HUES6 (cell line): ENCODE measurements at regions not wholly inside any gene's neighbourhood (a gene's known extent, or its start where the extent isn't known, plus 50 kb on each side); places are given as distances from the start of the nearest gene placed in this dataset.

Experiments
- H3K27ac ChIP-seq: 2 replicates; pipeline ENCODE4 v1.7.0; 2013; ENCODE audit warnings: low read depth, mild to moderate bottlenecking, low read length, inconsistent platforms
- H3K27me3 ChIP-seq: 2 replicates; pipeline ENCODE4 v1.6.1; 2013; ENCODE audit warnings: low read length; ENCODE audit not compliant: control insufficient read depth, insufficient read depth
- H3K36me3 ChIP-seq: 2 replicates; pipeline ENCODE4 v1.6.1; 2013; ENCODE audit warnings: low read length; ENCODE audit not compliant: control insufficient read depth, insufficient read depth
- H3K4me1 ChIP-seq: 2 replicates; pipeline ENCODE4 v1.6.1; 2013; ENCODE audit warnings: low read length; ENCODE audit not compliant: control insufficient read depth, insufficient read depth
- H3K4me3 ChIP-seq: 2 replicates; pipeline ENCODE4 v1.5.1; 2013; ENCODE audit warnings: low read depth, low read length
- H3K9ac ChIP-seq: one replicate; pipeline ENCODE4 v1.6.1; 2013; ENCODE audit warnings: mild to moderate bottlenecking, low read length
- H3K9me3 ChIP-seq: 2 replicates; pipeline ENCODE4 v1.6.1; 2013; ENCODE audit warnings: low read depth, low read length; ENCODE audit not compliant: control insufficient read depth, insufficient read depth

DNA sequence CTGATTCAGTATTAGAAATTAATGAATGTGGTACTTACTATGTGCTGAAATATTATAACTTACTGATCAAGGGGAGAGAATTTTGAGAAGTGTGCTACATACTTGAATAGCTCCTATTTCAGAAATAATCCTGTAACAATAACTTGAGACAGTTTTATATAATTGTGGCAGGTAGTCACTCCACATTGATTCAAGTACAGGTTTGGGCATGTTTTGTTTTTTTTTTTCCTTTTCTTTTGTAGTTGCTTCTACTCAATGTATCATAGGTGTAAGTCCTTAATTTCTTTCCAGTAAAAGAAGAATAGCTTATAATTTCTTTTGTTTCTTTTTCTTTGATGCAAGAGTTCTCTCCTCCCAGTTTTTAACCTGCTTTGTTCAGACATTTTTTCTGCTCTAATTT, 86.1 kb upstream of the ADGRL2 start:
- Histone ChIP-seq H3K36me3 (no peaks in the 10 kb centered on the region), H3K9me3 (no peaks in the 10 kb centered on the region), H3K27me3 (no peaks in the 10 kb centered on the region), H3K4me1 (peaks cover 3% of the 10 kb centered on the region; the same call in 1 of the 2 replicates), H3K4me3 (no peak overlapping the region), H3K9ac (no peak overlapping the region), H3K27ac (no peak overlapping the region)

DNA sequence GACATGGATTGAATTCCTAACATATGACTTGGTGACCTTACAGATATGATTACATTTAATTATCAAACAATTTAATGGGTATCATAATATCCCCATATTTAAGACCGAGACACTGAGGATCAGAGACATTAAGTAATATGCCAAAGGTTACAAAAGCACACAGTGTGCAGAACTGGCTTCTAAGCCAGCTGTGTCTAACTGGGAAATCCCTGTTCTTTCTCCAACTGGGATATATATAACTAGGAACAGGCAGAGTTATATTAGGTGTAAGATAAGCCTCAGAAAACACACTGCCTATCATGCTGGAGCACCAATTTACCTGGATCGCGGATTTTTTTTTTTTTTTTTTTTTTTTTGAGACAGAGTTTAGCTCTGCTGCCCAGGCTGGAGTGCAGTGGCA, 88.3 kb upstream of the ADGRL2 start:
- Histone ChIP-seq H3K27me3 (no peaks in the 10 kb centered on the region), H3K9me3 (no peaks in the 10 kb centered on the region), H3K4me1 (no peaks in the 10 kb centered on the region), H3K9ac (no peak overlapping the region), H3K4me3 (no peak overlapping the region), H3K27ac (no peak overlapping the region), H3K36me3 (no peaks in the 10 kb centered on the region)

DNA sequence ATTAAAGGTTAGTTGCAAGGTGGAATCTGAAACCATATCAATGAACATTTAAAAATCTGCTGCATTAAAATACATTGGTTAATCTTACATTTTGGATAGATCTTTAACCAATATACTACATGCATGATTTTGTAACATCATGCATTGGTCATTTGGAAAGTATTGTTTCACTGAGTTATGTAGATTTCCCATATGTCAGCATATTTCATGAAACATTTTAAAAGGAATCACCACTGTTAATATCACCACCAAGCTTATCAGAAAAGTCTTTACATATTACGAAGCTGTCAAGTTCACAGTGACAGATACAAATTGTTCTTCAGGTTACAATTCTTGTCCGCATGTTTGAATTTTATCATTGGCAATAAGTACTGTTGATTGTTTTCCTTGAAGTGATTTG, 89.9 kb upstream of the ADGRL2 start:
- Histone ChIP-seq H3K4me3 (no peak overlapping the region), H3K27me3 (no peaks in the 10 kb centered on the region), H3K9ac (no peak overlapping the region), H3K36me3 (no peaks in the 10 kb centered on the region), H3K27ac (no peak overlapping the region), H3K4me1 (no peaks in the 10 kb centered on the region), H3K9me3 (no peaks in the 10 kb centered on the region)

DNA sequence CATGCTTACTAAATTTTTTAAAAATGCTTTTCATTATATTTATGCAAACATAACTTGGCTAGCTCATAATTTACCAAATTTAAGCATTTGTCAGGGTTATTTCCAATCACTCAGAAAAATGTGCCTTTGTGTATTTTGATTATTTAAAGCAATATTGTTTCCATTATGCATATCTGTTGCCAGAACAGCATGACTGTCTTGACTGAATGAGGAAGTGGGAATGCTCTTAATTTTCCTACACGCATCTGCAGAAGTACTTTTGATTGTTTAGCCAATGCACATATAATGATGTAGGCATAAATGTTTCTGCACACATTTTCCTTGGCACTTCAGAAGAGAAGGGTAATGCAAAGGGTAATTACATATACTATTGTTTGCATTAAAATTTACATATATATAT, 92.5 kb upstream of the ADGRL2 start:
- Histone ChIP-seq H3K27ac (no peak overlapping the region), H3K9me3 (no peaks in the 10 kb centered on the region), H3K36me3 (no peaks in the 10 kb centered on the region), H3K4me1 (peaks cover 13% of the 10 kb centered on the region), H3K4me3 (no peak overlapping the region), H3K9ac (no peak overlapping the region), H3K27me3 (no peaks in the 10 kb centered on the region)

DNA sequence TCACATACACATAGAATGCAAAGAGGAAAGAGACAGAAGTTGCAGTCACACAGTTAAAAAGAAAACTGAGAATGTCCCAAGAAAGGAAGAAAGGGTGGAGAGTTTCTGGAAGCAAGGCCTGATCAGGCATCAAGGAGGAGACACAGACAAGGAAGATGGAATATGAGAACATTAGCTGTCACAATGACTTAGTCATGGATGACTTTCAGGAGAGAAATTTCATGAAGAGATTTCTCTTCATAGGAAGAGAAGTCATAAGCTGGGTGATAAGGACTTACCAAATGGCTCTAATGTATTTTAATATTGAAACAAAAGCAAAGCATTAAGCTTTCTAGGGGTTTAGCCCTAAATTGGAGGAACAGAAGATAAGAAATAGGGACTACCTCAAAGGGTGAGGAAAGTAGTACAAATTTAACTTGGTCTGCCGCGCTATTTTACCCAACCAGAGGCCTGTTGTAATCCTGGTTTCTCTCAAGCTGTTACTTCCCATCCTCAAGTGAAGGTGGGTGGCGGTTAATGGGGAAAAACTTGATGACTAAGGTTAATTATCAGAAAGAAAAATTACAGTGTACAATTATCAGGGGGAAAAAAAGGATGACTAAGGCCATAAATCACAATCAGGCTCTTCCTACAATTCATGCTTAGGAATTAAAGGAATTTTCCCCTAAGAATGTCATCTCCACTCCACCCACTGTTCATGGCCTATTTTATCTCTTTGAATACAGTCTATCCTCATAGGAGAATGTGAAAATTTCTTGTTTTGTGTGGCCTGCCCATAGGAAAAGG, 93.9 kb upstream of the ADGRL2 start:
- no peaks in the 10 kb centered on the region for H3K27me3 ChIP-seq
- peaks cover 14% of the 10 kb centered on the region for H3K4me1 ChIP-seq
- no peak overlapping the region for H3K9ac ChIP-seq
- no peaks in the 10 kb centered on the region for H3K9me3 ChIP-seq
- H3K36me3 ChIP-seq: no peaks in the 10 kb centered on the region
- no peak overlapping the region for H3K4me3 ChIP-seq
- H3K27ac ChIP-seq: no peak overlapping the region

DNA sequence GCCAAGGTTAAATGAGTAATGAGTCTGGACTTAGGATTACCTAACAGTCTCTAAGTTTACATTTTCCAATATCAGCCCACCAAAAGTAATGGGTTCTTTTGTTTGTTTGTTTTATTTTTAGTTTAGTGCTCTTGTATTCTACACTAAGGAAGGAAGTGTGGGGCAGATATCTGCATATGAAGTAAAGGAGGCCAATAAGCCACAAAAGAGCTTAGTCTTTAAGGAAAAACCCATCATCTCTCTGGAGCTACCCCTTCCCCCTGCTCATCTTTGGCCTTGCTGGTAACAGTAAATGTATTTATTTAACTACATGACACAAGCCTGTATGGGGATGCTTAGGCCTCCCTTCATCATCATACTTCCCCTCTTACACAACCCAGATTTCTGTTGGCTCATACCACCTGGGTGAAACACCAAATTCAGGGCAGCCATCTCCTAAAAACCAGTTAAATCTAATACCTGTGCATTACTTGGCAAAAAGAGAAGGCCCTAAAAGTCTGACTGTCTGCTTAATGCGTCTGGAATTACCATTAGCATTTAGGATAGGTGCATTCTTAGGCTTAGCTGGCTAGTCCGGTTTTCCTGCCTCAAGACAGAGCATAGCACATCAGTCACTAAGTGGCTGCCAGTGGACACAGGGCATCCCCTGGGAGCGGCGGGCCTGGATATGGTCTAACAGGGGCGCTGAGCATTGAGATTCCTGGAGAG, 96.8 kb upstream of the ADGRL2 start:
- H3K27me3 ChIP-seq: no peaks in the 10 kb centered on the region
- peaks cover 25% of the 10 kb centered on the region for H3K4me1 ChIP-seq
- no peak overlapping the region for H3K27ac ChIP-seq
- H3K36me3 ChIP-seq: no peaks in the 10 kb centered on the region
- no peak overlapping the region for H3K9ac ChIP-seq
- H3K4me3 ChIP-seq: no peak overlapping the region
- H3K9me3 ChIP-seq: no peaks in the 10 kb centered on the region

DNA sequence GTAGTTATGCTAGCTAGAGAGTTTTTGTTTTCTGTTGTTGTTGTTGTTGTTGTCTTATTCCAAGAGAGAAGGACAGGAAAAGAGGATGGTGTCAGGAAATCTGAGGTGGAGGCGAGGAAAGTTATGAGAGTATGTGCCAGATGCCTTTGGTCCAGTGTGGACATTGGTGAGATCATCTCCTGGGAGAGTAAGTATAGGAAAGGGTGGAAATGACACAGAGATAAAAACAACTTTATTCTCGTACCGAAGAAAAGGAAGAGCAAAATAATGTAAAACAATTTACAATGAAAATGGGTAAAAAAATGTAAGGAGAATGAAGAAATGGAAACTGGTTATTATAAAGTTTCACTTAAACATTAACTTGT, 97.4 kb upstream of the ADGRL2 start:
- Histone ChIP-seq H3K36me3 (no peaks in the 10 kb centered on the region), H3K9ac (no peak overlapping the region), H3K4me1 (peaks cover 25% of the 10 kb centered on the region), H3K27me3 (no peaks in the 10 kb centered on the region), H3K9me3 (no peaks in the 10 kb centered on the region), H3K27ac (no peak overlapping the region), H3K4me3 (no peak overlapping the region)

DNA sequence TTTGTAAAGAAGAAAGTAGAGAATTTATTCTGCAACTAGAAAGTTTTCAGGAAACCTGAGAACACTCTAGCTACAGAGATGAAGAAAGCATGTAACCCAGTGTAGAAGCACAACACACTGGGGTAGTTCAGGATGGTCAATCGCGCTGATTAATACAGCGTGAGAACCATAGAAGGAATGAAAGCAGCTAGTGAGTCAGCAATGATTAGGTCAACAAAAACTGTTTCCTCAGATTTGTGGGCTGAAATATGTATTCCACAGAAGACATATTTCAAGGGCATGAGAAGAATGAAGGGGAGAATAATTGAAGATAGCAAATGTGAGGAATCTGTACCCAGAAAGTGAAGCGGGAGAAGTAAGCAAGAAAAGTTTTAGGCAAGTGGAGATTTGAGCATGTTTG, 97.8 kb upstream of the ADGRL2 start:
- no peak overlapping the region for H3K27ac ChIP-seq
- H3K9me3 ChIP-seq: no peaks in the 10 kb centered on the region
- H3K4me3 ChIP-seq: no peak overlapping the region
- no peaks in the 10 kb centered on the region for H3K36me3 ChIP-seq
- H3K27me3 ChIP-seq: no peaks in the 10 kb centered on the region
- H3K9ac ChIP-seq: no peak overlapping the region
- peaks cover 25% of the 10 kb centered on the region for H3K4me1 ChIP-seq

DNA sequence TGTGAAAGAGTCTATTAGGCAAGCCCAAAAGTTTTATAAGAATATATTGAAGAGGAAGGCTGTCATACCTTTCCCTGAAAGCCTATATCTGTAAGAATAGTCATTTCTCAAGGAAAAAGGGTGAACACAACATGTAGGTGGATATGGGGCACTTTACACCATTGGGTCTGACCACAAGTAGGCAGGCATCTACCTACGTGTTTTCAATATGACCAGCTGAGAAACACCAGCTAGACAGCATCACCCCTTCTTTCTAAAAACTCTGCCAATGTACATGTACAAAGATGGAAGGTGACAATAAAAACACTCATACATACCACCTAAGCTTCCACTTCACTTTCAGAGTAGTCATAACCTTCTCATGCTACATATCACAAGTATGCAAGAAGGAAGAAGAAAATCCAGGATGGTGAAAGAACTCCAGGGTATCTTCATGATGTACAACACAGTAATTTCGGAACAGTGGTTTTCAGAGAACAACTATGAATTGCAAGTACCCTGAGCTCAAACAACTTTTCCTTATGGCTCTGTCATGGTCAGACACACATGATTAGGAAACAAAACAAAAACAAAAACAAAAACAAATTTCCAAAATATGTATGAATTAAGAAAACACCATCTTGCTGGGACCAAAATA, 98.5 kb upstream of the ADGRL2 start:
- Histone ChIP-seq H3K9ac (no peak overlapping the region), H3K27ac (no peak overlapping the region), H3K4me1 (peaks cover 25% of the 10 kb centered on the region), H3K36me3 (no peaks in the 10 kb centered on the region), H3K27me3 (no peaks in the 10 kb centered on the region), H3K9me3 (no peaks in the 10 kb centered on the region), H3K4me3 (no peak overlapping the region)

DNA sequence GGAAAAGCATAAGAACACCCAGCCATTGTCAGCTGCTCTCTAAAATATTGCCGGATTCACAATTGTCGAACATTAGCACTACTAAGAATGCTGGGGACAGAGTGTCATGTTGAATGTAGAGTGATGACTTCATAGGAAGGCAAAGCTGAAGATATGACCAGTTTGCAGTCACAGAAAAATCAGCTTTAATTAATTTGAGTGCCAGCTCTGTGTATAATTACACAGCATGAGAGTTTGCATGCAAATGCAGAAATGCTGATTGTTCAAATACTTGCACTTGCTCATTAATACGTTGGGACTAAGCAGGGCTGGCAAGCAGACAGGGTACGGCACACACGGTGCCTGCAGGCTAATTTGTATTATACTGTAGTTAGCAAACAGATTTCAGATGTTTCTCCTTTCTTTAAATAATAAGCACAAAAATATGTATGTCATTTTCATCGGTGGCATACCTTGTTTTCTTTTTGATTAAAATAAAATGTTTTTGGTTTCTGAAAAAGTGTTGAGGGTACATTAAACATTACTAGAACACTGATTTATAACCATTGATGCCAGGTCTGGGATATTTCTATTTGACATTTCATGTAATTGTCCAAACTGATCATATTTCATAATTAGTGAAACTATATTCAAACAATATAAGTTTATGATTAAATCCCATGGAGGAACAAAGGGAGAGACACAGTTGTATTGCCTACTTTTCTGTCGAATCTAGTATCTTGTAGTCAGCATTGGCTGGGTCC, 99.8 kb upstream of the ADGRL2 start:
- no peaks in the 10 kb centered on the region for H3K36me3 ChIP-seq
- no peak overlapping the region for H3K9ac ChIP-seq
- no peak overlapping the region for H3K4me3 ChIP-seq
- no peaks in the 10 kb centered on the region; the same call in 1 of the 2 replicates for H3K9me3 ChIP-seq
- no peaks in the 10 kb centered on the region for H3K27me3 ChIP-seq
- H3K4me1 ChIP-seq: peaks cover 25% of the 10 kb centered on the region
- H3K27ac ChIP-seq: no peak overlapping the region

DNA sequence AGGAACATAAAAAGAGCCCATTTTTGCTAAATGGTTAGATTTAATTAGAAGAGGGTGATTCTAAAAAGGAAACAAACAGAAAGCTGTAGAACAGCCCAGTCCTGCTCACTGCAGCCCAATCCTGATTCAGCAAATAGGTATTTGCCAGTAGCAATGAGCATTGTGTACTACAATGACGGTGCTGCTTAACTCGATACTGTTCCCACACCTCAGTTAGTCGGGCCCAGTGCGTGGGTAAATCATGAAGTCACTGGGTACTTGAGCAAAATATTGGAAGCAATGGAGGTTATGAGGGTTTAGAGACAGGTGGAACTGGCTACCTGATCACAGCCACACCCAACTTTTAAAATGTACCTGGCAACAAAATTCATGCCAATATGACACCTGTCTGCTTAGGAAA, 101.5 kb upstream of the ADGRL2 start:
- no peak overlapping the region for H3K27ac ChIP-seq
- H3K9me3 ChIP-seq: no peaks in the 10 kb centered on the region; the same call in 1 of the 2 replicates
- no peak overlapping the region for H3K4me3 ChIP-seq
- H3K4me1 ChIP-seq: peaks cover 21% of the 10 kb centered on the region
- H3K36me3 ChIP-seq: no peaks in the 10 kb centered on the region
- no peaks in the 10 kb centered on the region for H3K27me3 ChIP-seq
- no peak overlapping the region for H3K9ac ChIP-seq
